ENCODE measurements at regions not wholly inside any gene's neighbourhood (a gene's known extent, or its start where the extent isn't known, plus 50 kb on each side); places are given as distances from the start of the nearest gene placed in this dataset.

- Histone ChIP-seq H3K36me3 (no peaks in the 10 kb centered on the region), H3K9me3 (no peaks in the 10 kb centered on the region), H3K4me1 (no peaks in the 10 kb centered on the region), H3K27me3 (no peaks in the 10 kb centered on the region), H3K27ac (peak overlapping the region; percentile 60), H3K9ac (ENCODE audit: low read depth in 2 of 2, low read length in 2 of 2) (peak overlapping the region in 1 of 2 donors; percentile 46), H3K4me3 (no peak overlapping the region)
- intact Hi-C loops (cut with DNase I) = no loop called here
- no peak for TF ChIP-seq CTCF (IDR thresholded peaks at IDR 0.05)
- no peak for DNase-seq
Observed at GRCh38 chr6:63394656-63395308, 75.0 kb upstream of the LGSN start.

- H3K27ac ChIP-seq = peak overlapping the region; percentile 60
- TF ChIP-seq CTCF (IDR thresholded peaks at IDR 0.05) = no peak
- H3K4me3 ChIP-seq = no peak overlapping the region
- DNase-seq = peak; percentile 68
- no peaks in the 10 kb centered on the region for H3K4me1 ChIP-seq
- no peaks in the 10 kb centered on the region for H3K9me3 ChIP-seq
- no peak overlapping the region for H3K9ac ChIP-seq (ENCODE audit: low read depth in 2 of 2, low read length in 2 of 2)
- intact Hi-C loops (cut with DNase I) = no loop called here
- no peaks in the 10 kb centered on the region for H3K36me3 ChIP-seq
- no peaks in the 10 kb centered on the region for H3K27me3 ChIP-seq
Observed at GRCh38 chr6:63395381-63395780, 75.6 kb upstream of the LGSN start.

- no peak overlapping the region for H3K27ac ChIP-seq
- H3K4me3 ChIP-seq = no peak overlapping the region
- no peak overlapping the region for H3K9ac ChIP-seq (ENCODE audit: low read depth in 2 of 2, low read length in 2 of 2)
- H3K36me3 ChIP-seq = no peaks in the 10 kb centered on the region
- no peak for DNase-seq
- no peaks in the 10 kb centered on the region for H3K9me3 ChIP-seq
- TF ChIP-seq CTCF (IDR thresholded peaks at IDR 0.05) = no peak
- no peaks in the 10 kb centered on the region for H3K4me1 ChIP-seq
- H3K27me3 ChIP-seq = no peaks in the 10 kb centered on the region
- intact Hi-C loops (cut with DNase I) = no loop called here
Observed at GRCh38 chr6:63403725-63404124, 83.9 kb upstream of the LGSN start.

- no peak for DNase-seq
- no peak for TF ChIP-seq CTCF (IDR thresholded peaks at IDR 0.05)
- H3K4me3 ChIP-seq = no peak overlapping the region
- H3K9ac ChIP-seq (ENCODE audit: low read depth in 2 of 2, low read length in 2 of 2) = peak overlapping the region in 1 of 2 donors; percentile 40
- intact Hi-C loops (cut with DNase I) = no loop called here
- H3K27ac ChIP-seq = peak overlapping the region; percentile 45
- H3K9me3 ChIP-seq = no peaks in the 10 kb centered on the region
- H3K36me3 ChIP-seq = no peaks in the 10 kb centered on the region
- no peaks in the 10 kb centered on the region for H3K4me1 ChIP-seq
- H3K27me3 ChIP-seq = no peaks in the 10 kb centered on the region
Observed at GRCh38 chr6:63410435-63411426, 90.9 kb upstream of the LGSN start.

GRCh38 chr6:63415286-63415685 is 95.5 kb upstream of the LGSN start:
- Histone ChIP-seq H3K9me3 (no peaks in the 10 kb centered on the region), H3K4me1 (no peaks in the 10 kb centered on the region), H3K36me3 (no peaks in the 10 kb centered on the region), H3K27me3 (no peaks in the 10 kb centered on the region), H3K4me3 (no peak overlapping the region), H3K9ac (ENCODE audit: low read depth in 2 of 2, low read length in 2 of 2) (no peak overlapping the region), H3K27ac (no peak overlapping the region)
- TF ChIP-seq CTCF (IDR thresholded peaks at IDR 0.05) = no peak
- DNase-seq = no peak
- intact Hi-C loops (cut with DNase I) = no loop called here

All from colonic mucosa (tissue), 4 donors.